DMS53 treated with DMSO at 0.1 percent for 48 hours (cell line): ENCODE measurements at regions not wholly inside any gene's neighbourhood (a gene's known extent, or its start where the extent isn't known, plus 50 kb on each side); places are given as distances from the start of the nearest gene placed in this dataset.
"Not testable (repeated sequence)": the region's sequence is repeated elsewhere in the genome, so short reads cannot be mapped to it uniquely, and the experiment has no call there.

Experiments
- DNase-seq: peaks from one replicate; lab custom pipeline; 2025; ENCODE audit not compliant: unreplicated experiment; lab: John Stamatoyannopoulos, UW

- DNase-seq = no peak
Observed at GRCh38 chr13:28607187-28607955, 51.6 kb upstream of the POMP start.

GRCh38 chr13:28606466-28606865, 52.5 kb upstream of the POMP start:
- DNase-seq = no peak

DNA sequence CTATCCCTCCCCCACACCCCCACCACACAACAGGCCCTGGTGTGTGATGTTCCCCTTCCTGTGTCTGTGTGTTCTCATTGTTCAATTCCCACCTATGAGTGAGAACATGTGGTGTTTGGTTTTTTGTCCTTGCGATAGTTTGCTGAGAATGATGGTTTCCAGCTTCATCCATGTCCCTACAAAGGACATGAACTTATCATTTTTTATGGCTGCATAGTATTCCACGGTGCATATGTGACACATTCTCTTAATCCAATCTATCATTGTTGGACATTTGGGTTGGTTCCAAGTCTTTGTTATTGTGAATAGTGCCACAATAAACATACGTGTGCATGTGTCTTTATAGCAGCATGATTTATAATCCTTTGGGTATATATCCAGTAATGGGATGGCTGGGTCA, 53.8 kb upstream of the POMP start:
- not testable (repeated sequence) for DNase-seq

- DNase-seq = no peak
Observed at GRCh38 chr13:28603043-28603664, 55.8 kb upstream of the POMP start.

- no peak for DNase-seq
Observed at GRCh38 chr13:28602580-28602979, 56.4 kb upstream of the POMP start.

DNA sequence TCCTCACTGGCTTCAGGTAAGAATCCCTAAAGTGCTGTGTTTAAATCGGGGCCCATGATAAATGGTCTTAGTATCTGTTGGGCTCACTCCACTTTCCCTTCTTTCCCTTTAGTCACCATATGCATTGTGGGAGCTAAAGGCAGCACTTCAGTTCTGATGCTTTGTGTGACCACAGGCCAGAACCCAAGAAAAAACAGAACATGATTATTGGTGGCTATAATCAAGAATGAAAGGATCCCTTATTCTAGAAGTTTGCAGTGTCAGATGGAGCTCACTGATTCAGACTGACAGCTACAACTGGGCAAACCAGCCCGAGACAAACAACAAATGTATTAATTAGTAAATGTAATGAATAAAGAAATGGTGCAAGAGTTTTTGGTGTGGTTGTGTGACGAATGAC, 57.3 kb upstream of the POMP start:
- DNase-seq = no peak

GRCh38 chr13:28597641-28598040, 61.3 kb upstream of the POMP start:
- no peak for DNase-seq

GRCh38 chr13:28590461-28590860, 68.5 kb upstream of the POMP start:
- DNase-seq = no peak

GRCh38 chr13:28588296-28588695, 70.6 kb upstream of the POMP start:
- no peak for DNase-seq

GRCh38 chr13:28587174-28587540, 71.8 kb upstream of the POMP start:
- DNase-seq = no peak

DNA sequence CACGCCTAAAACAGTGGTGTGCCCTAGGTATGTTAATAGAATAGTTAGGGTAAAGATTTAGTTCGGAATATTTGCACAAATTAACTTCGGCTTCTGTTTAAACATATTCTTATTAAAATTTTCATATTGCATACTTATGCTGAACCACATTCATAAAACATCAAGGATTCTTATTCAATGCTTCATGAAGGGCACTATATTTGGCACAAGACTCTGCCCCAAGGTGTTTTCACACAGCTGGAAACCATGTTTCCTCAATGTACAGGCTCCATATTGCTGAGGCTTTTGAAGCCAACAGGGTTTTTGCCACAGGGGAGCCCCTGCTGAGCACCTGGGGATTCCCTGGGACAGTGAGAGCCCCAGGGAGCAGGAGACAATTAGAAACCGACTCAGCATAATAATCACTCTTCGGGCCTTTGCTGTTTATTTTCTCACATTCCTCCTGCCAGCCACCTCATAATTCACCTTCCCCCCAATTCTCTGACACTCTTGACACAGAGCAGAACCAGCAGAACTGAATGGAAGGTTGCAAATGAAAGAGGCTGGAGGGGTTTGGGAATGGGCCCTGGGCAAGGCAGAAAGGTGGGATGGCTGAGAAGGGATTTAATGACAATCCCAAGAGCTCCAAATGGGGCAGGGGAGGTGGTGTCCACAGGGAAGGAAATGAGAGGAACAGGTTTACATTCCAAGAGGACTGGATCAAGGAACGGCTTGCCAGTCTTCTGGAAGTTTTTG, 72.3 kb upstream of the POMP start:
- DNase-seq = no peak

DNA sequence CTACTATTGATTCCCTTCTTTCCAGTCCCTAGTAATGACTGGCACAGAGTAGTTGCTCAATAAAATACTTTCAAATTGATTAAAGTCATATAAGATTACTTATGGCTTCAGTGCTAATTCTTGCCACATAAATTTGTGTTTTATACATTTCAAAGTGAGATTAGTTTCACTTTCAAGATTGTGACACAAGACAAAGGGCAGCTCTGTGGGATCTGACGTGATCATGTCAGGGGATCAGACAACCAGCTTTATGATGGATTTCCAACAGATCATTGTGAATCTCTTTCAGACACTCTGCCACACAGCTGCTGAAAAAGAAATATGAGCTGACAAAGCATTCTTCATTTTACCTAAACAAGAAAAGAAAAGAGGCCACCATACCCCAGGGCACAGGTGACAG, 73.4 kb upstream of the POMP start:
- DNase-seq = no peak

GRCh38 chr13:28584873-28585381, 74.0 kb upstream of the POMP start:
- no peak for DNase-seq

GRCh38 chr13:28583651-28584091, 75.3 kb upstream of the POMP start:
- peak; percentile 48 for DNase-seq

- no peak for DNase-seq
Observed at GRCh38 chr13:28582892-28583240, 76.1 kb upstream of the POMP start.

GRCh38 chr13:28582225-28582891, 76.6 kb upstream of the POMP start:
- peak; percentile 89 for DNase-seq

GRCh38 chr13:28581451-28581850, 77.5 kb upstream of the POMP start:
- no peak for DNase-seq

DNA sequence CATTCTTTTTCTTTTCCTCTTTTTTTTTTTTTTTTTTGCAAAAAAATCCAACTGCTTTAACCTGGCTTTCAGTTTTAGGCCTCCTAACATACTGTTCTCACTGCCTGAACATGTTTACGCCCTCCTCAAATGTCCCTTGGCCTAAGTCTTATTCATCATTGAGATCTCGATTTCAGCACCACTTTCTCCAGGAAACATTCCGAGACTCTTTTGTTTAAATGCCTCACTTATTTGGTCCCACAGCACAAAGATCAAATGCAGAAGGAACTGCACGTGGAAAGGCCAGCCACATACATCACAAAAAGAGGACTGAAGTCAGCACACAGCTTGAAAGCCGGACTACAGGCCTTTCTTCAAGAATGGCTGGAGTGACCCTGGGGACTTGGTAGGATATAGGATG, 79.2 kb upstream of the POMP start:
- no peak for DNase-seq

DNA sequence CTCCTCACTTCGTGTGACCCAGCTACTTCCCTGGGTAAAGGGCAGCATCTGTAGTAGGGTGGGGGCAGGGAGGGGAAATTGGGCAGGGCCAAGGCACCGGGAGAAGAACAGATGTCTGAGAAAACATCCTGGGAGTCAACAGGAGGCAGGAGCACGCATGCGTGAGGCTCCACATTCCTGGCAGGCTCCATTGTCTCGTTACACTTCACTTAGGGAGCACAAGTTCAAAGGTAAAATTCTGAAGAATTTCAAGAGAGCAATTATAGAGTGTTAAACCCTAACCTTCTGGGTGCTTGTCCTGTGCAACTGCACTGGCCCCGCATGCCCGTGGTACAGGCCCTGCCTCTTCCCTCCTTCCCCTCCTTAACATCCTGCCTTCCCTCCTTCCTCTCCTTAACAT, 79.6 kb upstream of the POMP start:
- DNase-seq = no peak

GRCh38 chr13:28576067-28576466, 81.1 kb upstream of the FLT1 start:
- DNase-seq = peak; percentile 55

DNA sequence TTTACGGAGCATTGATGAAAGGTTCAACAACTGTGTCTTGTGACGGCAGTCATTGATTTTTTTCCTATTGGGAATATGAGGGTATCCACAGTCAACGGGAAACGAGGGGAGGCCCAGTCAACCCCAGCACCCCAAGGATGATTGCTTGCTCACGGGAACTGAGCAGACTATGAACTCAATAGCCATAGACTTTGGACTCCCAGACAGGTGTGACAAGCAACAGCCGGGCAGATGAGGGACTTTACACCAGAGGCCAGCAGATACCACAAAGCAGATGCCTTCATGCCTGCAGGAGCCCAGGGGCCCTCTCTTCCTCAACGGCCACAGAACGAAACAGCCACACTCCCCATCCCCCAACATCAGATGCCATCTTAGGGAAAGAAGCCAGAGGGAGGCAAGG, 80.3 kb upstream of the FLT1 start:
- DNase-seq = peak; percentile 84
